ENCODE measurements at regions not wholly inside any gene's neighbourhood (a gene's known extent, or its start where the extent isn't known, plus 50 kb on each side); places are given as distances from the start of the nearest gene placed in this dataset.

DNA sequence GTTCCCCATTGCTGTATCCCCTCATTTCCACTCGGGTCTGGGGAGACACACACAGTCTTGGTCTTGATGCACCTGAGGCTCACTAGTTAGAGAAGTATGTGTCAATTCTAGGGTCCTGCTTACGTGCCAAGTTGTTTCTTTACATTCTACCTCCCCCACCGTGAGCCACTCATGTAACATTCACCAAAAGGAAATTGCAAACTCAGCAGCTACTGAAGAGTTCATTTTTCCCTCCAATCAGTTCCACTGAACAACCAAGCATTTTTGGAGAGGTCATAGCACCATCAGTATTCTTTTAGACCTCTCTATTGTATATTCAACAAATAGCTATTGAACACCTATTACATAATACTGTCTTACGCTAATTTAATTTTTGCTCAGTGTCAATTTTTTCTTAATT is 281.1 kb downstream of the SH3GL2 start:
- TF ChIP-seq, protein P1, sequence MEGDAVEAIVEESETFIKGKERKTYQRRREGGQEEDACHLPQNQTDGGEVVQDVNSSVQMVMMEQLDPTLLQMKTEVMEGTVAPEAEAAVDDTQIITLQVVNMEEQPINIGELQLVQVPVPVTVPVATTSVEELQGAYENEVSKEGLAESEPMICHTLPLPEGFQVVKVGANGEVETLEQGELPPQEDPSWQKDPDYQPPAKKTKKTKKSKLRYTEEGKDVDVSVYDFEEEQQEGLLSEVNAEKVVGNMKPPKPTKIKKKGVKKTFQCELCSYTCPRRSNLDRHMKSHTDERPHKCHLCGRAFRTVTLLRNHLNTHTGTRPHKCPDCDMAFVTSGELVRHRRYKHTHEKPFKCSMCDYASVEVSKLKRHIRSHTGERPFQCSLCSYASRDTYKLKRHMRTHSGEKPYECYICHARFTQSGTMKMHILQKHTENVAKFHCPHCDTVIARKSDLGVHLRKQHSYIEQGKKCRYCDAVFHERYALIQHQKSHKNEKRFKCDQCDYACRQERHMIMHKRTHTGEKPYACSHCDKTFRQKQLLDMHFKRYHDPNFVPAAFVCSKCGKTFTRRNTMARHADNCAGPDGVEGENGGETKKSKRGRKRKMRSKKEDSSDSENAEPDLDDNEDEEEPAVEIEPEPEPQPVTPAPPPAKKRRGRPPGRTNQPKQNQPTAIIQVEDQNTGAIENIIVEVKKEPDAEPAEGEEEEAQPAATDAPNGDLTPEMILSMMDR (IDR thresholded peaks at IDR 0.05), result no peak
- no peak for TF ChIP-seq POLR2A (IDR thresholded peaks at IDR 0.05)

All from esophagus squamous epithelium (tissue), 4 donors.